H9 (cell line): ENCODE measurements at regions not wholly inside any gene's neighbourhood (a gene's known extent, or its start where the extent isn't known, plus 50 kb on each side); places are given as distances from the start of the nearest gene placed in this dataset.

Experiments used
- DNase-seq: peaks from one replicate; pipeline ENCODE4 v3.0.0-alpha.2; 2017
- H2AFZ ChIP-seq: one replicate; pipeline ENCODE4 v1.6.1; 2013; ENCODE audit warnings: mild to moderate bottlenecking, low read length, control low read depth, moderate library complexity
- H2AK5ac ChIP-seq: 2 replicates; pipeline ENCODE4 v1.6.1; 2013; ENCODE audit warnings: low read length, control low read depth, mixed read lengths; ENCODE audit not compliant: insufficient read length
- H2BK120ac ChIP-seq: one replicate; pipeline ENCODE4 v1.6.1; 2013; ENCODE audit warnings: low read depth, mild to moderate bottlenecking, low read length, control low read depth, inconsistent platforms; ENCODE audit not compliant: poor library complexity, severe bottlenecking
- H2BK12ac ChIP-seq: 2 replicates; pipeline ENCODE4 v1.6.1; 2013; ENCODE audit warnings: low read length, control low read depth, mixed read lengths, low read depth; ENCODE audit not compliant: insufficient read length
- H2BK15ac ChIP-seq: 2 replicates; pipeline ENCODE4 v1.6.1; 2013; ENCODE audit warnings: low read depth, low read length, control low read depth
- H2BK20ac ChIP-seq: one replicate; pipeline ENCODE4 v1.6.1; 2013; ENCODE audit warnings: low read depth, mild to moderate bottlenecking, low read length, control low read depth, inconsistent platforms; ENCODE audit not compliant: poor library complexity, severe bottlenecking
- H2BK5ac ChIP-seq: 2 replicates; pipeline ENCODE4 v1.6.1; 2013; ENCODE audit warnings: low read length, control low read depth, mixed read lengths; ENCODE audit not compliant: insufficient read length
- H3K14ac ChIP-seq: 2 replicates; pipeline ENCODE4 v1.6.1; 2013; ENCODE audit warnings: low read length, control low read depth; ENCODE audit not compliant: insufficient read depth
- H3K18ac ChIP-seq: 2 replicates; pipeline ENCODE4 v1.6.1; 2013; ENCODE audit warnings: low read depth, mild to moderate bottlenecking, mixed read lengths, low read length, control low read depth; ENCODE audit not compliant: insufficient read length
- H3K23ac ChIP-seq: 2 replicates; pipeline ENCODE4 v1.6.1; 2013; ENCODE audit warnings: low read length, control low read depth, mixed read lengths, low read depth; ENCODE audit not compliant: insufficient read length
- H3K23me2 ChIP-seq: 2 replicates; pipeline ENCODE4 v1.6.1; 2013; ENCODE audit warnings: low read depth, mild to moderate bottlenecking, mixed read lengths, low read length, control low read depth; ENCODE audit not compliant: insufficient read length, poor library complexity, severe bottlenecking
- H3K27ac ChIP-seq: 2 replicates; pipeline ENCODE4 v1.5.1; 2013; ENCODE audit warnings: low read length, control low read depth, mixed read lengths, low read depth; ENCODE audit not compliant: insufficient read length
- H3K27me3 ChIP-seq: 2 replicates; pipeline ENCODE4 v1.6.1; 2013; ENCODE audit warnings: low read length, control low read depth, inconsistent platforms; ENCODE audit not compliant: insufficient read depth
- H3K4ac ChIP-seq: 2 replicates; pipeline ENCODE4 v1.6.1; 2013; ENCODE audit warnings: low read depth, mild to moderate bottlenecking, control low read depth, inconsistent platforms, low read length, moderate library complexity
- H3K4me1 ChIP-seq: 2 replicates; pipeline ENCODE4 v1.6.1; 2013; ENCODE audit warnings: low read length, control low read depth, inconsistent platforms; ENCODE audit not compliant: insufficient read depth
- H3K4me2 ChIP-seq: 2 replicates; pipeline ENCODE4 v1.6.1; 2013; ENCODE audit warnings: low read length, control low read depth, mixed read lengths; ENCODE audit not compliant: insufficient read length, insufficient read depth
- H3K56ac ChIP-seq: 2 replicates; pipeline ENCODE4 v1.6.1; 2013; ENCODE audit warnings: low read depth, mild to moderate bottlenecking, mixed read lengths, low read length, control low read depth; ENCODE audit not compliant: insufficient read length
- H3K79me1 ChIP-seq: 2 replicates; pipeline ENCODE4 v1.6.1; 2013; ENCODE audit warnings: low read depth, mild to moderate bottlenecking, moderate library complexity, low read length, control low read depth, inconsistent platforms; ENCODE audit not compliant: insufficient read depth, poor library complexity, severe bottlenecking
- H3K79me2 ChIP-seq: 2 replicates; pipeline ENCODE4 v1.6.1; 2013; ENCODE audit warnings: low read length, control low read depth, inconsistent platforms; ENCODE audit not compliant: insufficient read depth
- H3K9ac ChIP-seq: 2 replicates; pipeline ENCODE4 v1.6.1; 2013; ENCODE audit warnings: low read length, control low read depth, mixed read lengths; ENCODE audit not compliant: insufficient read length; ENCODE audit errors: extremely low read depth
- H3K9me3 ChIP-seq: one replicate; pipeline ENCODE4 v1.6.1; 2013; ENCODE audit warnings: low read depth, low read length, inconsistent platforms; ENCODE audit not compliant: control insufficient read depth
- H3T11ph ChIP-seq: one replicate; pipeline ENCODE4 v1.6.1; 2013; ENCODE audit warnings: mild to moderate bottlenecking, low read length, control low read depth, inconsistent platforms
- H4K20me1 ChIP-seq: one replicate; pipeline ENCODE4 v1.6.1; 2013; ENCODE audit not compliant: control insufficient read depth, insufficient read length, insufficient read depth
- H4K5ac ChIP-seq: 2 replicates; pipeline ENCODE4 v1.6.1; 2013; ENCODE audit warnings: low read depth, mild to moderate bottlenecking, mixed read lengths, low read length, control low read depth; ENCODE audit not compliant: insufficient read length
- H4K8ac ChIP-seq: replicated peaks from 2 replicates; pipeline ENCODE4 v1.6.1; 2013; ENCODE audit warnings: low read length, control low read depth, mixed read lengths, low read depth; ENCODE audit not compliant: insufficient read length
- H4K91ac ChIP-seq: 2 replicates; pipeline ENCODE4 v1.6.1; 2013; ENCODE audit warnings: low read depth, mild to moderate bottlenecking, moderate library complexity, mixed read lengths, low read length, control low read depth; ENCODE audit not compliant: insufficient read length
- H3K27ac Mint-ChIP-seq, 3 experiments: 2 replicates in 2 of 3; 3 replicates in 1 of 3; pipeline ENCODE4 v1.8.0; 2020 to 2021; ENCODE audit warnings: mixed read lengths in 3 of 3, mild to moderate bottlenecking in 1 of 3, moderate library complexity in 1 of 3
- H3K27me3 Mint-ChIP-seq: 2 replicates; pipeline ENCODE4 v1.8.0; 2021; ENCODE audit warnings: low read depth, mild to moderate bottlenecking, moderate library complexity, mixed read lengths
- H3K36me3 Mint-ChIP-seq, 3 experiments: 2 replicates in 2 of 3; 3 replicates in 1 of 3; pipeline ENCODE4 v1.8.0; 2020 to 2021; ENCODE audit warnings: low read depth in 3 of 3, mixed read lengths in 3 of 3; ENCODE audit not compliant: insufficient read depth in 1 of 3
- H3K4me1 Mint-ChIP-seq, 2 experiments: 2 replicates each; pipeline ENCODE4 v1.8.0; 2020; ENCODE audit warnings: mixed read lengths in 2 of 2
- H3K4me3 Mint-ChIP-seq, 2 experiments: 2 replicates in 1 of 2; 3 replicates in 1 of 2; pipeline ENCODE4 v1.8.0; 2020 to 2021; ENCODE audit warnings: mild to moderate bottlenecking in 2 of 2, mixed read lengths in 2 of 2, moderate library complexity in 1 of 2
- H3K9me3 Mint-ChIP-seq, 2 experiments: 2 replicates in 1 of 2; 3 replicates in 1 of 2; pipeline ENCODE4 v1.8.0; 2020; ENCODE audit warnings: mild to moderate bottlenecking in 2 of 2, mixed read lengths in 2 of 2, moderate library complexity in 1 of 2
- WGBS: extraction: QIAGEN DNeasy Blood & Tissue Kit; methylation state at CpG from one replicate; pipeline ENCODE4 v1.1.7; 2013; ENCODE audit warnings: missing lambda C conversion rate, low lambda C conversion rate, mixed read lengths; ENCODE audit not compliant: insufficient read length; ENCODE audit errors: extremely low coverage; 5-methylcytosine and 5-hydroxymethylcytosine counted together
- TF ChIP-seq, protein P1 (sequence below): fragments of 200-600 bp; sonication (generic); conservative IDR thresholded peaks from 3 replicates; pipeline ENCODE4 v1.8.0; 2021; ENCODE audit warnings: antibody characterized with exemption, mild to moderate bottlenecking

DNA sequence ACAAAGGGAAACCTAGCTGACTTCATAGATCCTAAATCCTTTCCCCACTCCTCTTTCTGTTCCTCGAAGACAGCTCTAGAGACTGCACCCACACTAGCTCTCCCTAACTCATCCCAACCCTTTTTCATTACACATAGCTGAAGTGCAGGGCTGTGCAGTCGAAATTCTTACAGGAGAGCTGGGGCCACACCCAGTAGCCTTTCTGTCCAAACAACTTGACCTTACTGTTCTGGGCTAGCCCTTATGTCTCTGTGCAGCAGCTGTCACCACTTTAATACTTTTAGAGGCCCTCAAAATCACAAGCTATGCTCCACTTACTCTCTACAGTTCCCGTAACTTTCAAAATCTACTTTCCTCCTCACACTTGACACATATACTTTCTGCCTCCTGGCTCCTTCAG is 666.1 kb upstream of the PKDCC start:
- Mint-ChIP-seq H3K4me1 (peaks cover 14 to 21% of the 10 kb centered on the region in 2 experiments), H3K27ac (no peak overlapping the region), H3K36me3 (peaks cover 2 to 16% (median 15%) of the 10 kb centered on the region in 3 experiments; a peak in 6 of 7 replicates), H3K27me3 (peaks cover 19% of the 10 kb centered on the region), H3K9me3 (peaks cover 7 to 18% of the 10 kb centered on the region in 2 experiments; a peak in 4 of 5 replicates), H3K4me3 (no peak overlapping the region)
- H3K23ac ChIP-seq = no peak overlapping the region
- no peak overlapping the region for H3K9ac ChIP-seq
- H3K79me2 ChIP-seq = no peaks in the 10 kb centered on the region
- no peak overlapping the region for H2BK15ac ChIP-seq
- no peaks in the 10 kb centered on the region for H3K4me1 ChIP-seq
- no peak for DNase-seq
- no peak overlapping the region for H3K4ac ChIP-seq
- TF ChIP-seq, protein P1, sequence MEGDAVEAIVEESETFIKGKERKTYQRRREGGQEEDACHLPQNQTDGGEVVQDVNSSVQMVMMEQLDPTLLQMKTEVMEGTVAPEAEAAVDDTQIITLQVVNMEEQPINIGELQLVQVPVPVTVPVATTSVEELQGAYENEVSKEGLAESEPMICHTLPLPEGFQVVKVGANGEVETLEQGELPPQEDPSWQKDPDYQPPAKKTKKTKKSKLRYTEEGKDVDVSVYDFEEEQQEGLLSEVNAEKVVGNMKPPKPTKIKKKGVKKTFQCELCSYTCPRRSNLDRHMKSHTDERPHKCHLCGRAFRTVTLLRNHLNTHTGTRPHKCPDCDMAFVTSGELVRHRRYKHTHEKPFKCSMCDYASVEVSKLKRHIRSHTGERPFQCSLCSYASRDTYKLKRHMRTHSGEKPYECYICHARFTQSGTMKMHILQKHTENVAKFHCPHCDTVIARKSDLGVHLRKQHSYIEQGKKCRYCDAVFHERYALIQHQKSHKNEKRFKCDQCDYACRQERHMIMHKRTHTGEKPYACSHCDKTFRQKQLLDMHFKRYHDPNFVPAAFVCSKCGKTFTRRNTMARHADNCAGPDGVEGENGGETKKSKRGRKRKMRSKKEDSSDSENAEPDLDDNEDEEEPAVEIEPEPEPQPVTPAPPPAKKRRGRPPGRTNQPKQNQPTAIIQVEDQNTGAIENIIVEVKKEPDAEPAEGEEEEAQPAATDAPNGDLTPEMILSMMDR = no peak
- H3K23me2 ChIP-seq = no peaks in the 10 kb centered on the region
- no peak overlapping the region for H2AK5ac ChIP-seq
- H4K20me1 ChIP-seq = no peaks in the 10 kb centered on the region
- H3K79me1 ChIP-seq = no peaks in the 10 kb centered on the region
- H3K18ac ChIP-seq = no peak overlapping the region
- H3K9me3 ChIP-seq = no peaks in the 10 kb centered on the region
- no peak overlapping the region for H4K91ac ChIP-seq
- no peak overlapping the region for H3K27ac ChIP-seq
- H3K27me3 ChIP-seq = no peaks in the 10 kb centered on the region
- no peak overlapping the region for H2BK5ac ChIP-seq
- no peak overlapping the region for H3K14ac ChIP-seq
- no peak overlapping the region for H2AFZ ChIP-seq
- no peak overlapping the region for H3K56ac ChIP-seq
- no peak overlapping the region for H3K4me2 ChIP-seq
- no peak overlapping the region for H2BK120ac ChIP-seq
- H4K5ac ChIP-seq = no peak overlapping the region
- no CpG with 5 or more reads among the region's 3 CpGs for WGBS
- no peak overlapping the region for H2BK20ac ChIP-seq
- H3T11ph ChIP-seq = no peak overlapping the region
- H2BK12ac ChIP-seq = no peak overlapping the region
- H4K8ac ChIP-seq = no peak overlapping the region
